HEK293 (cell line): ENCODE measurements at regions not wholly inside any gene's neighbourhood (a gene's known extent, or its start where the extent isn't known, plus 50 kb on each side); places are given as distances from the start of the nearest gene placed in this dataset.

ENCODE experiments used
- ATF2 ChIP-seq: fragments of 450-650 bp; formaldehyde crosslinking; IDR thresholded peaks from 2 replicates; pipeline ENCODE4 v1.5.1; 2016; ENCODE audit warnings: missing biosample characterization, missing genetic modification characterization, low read depth
- TCF7L2 ChIP-seq: IDR thresholded peaks from 2 replicates; pipeline ENCODE4 v1.6.1; 2011; ENCODE audit warnings: low read depth, mild to moderate bottlenecking, inconsistent platforms, low read length, moderate library complexity, borderline replicate concordance
- ZNF404 ChIP-seq: fragments of 450-650 bp; formaldehyde crosslinking; IDR thresholded peaks from 2 replicates; pipeline ENCODE4 v1.5.1; 2017; ENCODE audit warnings: missing biosample characterization, missing genetic modification characterization

GRCh38 chr11:15318814-15319213 lies 204.1 kb downstream of the INSC start:
- TF ChIP-seq ZNF404 (tag by site-specific recombination) (no peak), ATF2 (tag by site-specific recombination) (no peak), TCF7L2 (no peak)
